GM21367 (cell line): ENCODE measurements at regions not wholly inside any gene's neighbourhood (a gene's known extent, or its start where the extent isn't known, plus 50 kb on each side); places are given as distances from the start of the nearest gene placed in this dataset.
"Not testable (repeated sequence)": the region's sequence is repeated elsewhere in the genome, so short reads cannot be mapped to it uniquely, and the experiment has no call there.

Experiments used
- ATAC-seq: cut with Tn5 transposase; IDR thresholded peaks from one replicate; pipeline ENCODE4 v1.9.1; 2021; ENCODE audit not compliant: unreplicated experiment

DNA sequence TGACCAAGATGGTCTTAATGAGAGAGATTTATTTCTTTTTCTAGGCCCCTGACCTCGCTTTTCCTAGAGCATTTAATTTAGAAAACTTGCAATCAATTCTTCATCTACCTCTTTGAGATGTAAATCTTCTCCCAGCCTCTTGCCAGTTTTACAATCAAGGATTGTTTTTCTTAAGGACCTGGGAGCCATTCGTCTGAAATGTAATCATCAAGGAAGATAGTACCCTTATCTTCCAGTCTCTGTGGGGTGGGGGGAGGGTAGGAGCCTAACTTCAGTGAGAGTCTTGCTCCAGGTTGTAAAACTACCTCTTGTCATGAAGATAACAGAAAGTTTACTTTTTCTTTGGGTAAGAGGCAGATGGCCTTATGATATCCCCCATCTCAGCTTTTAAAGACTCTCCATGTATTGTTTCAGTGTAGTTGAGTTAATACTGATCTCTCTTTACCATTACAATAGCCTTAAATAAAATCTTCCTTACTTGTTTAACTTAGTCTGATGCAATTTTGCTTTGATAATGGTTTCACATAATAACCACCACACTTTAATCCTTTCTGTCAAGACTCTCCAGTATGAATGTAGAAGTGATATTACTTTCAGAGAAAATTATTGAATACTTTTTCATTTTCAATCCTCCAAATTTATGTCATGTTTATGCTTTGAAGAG is 110.2 kb upstream of the CPHXL start:
- ATAC-seq, result no peak

DNA sequence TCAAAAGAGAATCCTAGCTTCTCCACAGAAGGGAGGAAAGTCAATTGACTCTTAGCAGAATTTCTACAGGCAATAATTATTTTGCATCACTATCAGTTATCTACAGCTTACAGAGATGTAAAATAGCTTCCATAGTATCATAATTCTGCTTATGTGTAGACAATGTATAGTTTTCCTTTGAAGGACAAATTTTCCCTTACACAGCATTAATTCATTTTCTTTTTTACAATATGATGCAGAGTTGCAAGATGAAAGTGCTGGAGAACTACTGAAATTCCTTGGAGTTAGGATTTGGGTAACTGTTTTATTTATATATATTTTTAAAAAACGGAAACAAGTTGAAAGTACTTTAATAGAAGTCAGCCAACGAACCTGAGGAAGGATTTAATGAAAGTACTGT is 111.0 kb upstream of the CPHXL start:
- ATAC-seq, result no peak

DNA sequence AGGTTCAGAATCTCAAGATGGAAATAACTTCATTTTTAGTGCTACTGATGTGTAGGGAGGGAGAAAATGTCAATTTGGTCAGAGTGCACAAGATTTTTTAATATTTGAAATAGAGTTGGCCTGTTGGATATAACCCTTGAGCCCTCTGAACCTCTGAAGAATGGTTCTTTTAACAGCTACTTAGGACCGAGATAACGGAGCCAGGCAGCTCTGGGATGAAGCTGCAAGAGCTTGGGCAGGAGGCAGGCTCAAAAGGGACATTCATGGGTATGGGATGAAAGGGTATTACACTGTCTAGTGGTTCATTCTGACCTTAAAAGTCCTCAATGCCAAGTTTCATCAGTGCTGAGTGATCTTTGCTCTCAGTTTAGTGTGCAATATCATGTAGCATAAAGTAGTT is 111.4 kb upstream of the CPHXL start:
- ATAC-seq, result no peak

DNA sequence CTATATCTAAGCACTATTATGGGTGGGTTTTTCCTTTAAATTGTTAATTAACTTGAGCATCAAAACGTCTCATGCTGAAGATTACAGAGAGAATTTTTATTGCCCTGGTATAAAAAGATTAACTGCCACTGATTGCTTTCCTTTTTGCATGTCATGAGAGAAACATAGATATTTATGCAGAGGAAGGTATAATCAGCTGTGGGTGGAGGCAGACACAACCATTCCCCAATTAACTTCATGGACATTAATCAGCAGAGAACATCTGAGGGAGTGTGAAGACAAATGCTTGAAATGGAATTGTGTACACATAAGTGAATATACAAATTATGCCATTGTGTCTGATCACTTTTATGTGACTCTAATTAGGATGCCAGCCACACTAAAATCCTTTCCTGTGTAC is 115.2 kb upstream of the CPHXL start:
- no peak for ATAC-seq

DNA sequence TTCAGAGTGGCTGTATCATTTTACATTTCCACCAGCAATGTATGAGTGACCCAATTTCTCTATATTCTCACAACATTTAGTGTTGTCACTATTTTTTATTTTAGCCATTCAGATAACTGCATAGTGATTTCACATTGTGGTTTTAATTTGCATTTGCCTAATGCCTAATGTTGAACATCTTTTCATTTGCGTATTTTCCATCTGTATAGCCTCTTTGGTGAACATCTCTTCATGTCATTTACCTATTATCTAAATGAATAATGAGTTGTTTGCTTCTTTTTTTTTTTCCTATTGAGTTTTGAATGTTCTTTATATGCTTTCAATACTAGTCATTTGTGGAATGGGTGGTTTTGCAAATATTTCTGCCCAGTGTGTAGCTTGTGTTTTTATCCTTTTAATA is 120.9 kb upstream of the CPHXL start:
- no peak for ATAC-seq

DNA sequence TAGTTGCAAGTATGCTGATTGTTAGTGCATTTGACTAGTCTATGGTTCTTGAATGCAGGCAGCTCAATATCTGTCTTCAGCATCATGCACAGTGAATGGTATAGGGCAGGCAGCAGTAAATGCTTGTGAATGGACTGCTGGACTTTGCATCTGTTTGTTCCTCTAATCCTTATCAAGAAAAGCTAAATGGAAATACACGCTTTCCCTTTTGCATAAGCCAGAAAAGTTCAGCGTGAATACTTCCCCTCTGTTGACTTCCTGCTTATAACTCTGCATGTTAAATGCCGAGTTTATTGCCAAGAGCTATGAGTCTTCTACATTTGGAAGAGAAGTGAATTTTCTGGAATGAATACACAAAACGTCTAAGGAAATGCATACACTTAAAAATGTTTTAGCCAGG is 127.9 kb upstream of the CPHXL start:
- no peak for ATAC-seq

DNA sequence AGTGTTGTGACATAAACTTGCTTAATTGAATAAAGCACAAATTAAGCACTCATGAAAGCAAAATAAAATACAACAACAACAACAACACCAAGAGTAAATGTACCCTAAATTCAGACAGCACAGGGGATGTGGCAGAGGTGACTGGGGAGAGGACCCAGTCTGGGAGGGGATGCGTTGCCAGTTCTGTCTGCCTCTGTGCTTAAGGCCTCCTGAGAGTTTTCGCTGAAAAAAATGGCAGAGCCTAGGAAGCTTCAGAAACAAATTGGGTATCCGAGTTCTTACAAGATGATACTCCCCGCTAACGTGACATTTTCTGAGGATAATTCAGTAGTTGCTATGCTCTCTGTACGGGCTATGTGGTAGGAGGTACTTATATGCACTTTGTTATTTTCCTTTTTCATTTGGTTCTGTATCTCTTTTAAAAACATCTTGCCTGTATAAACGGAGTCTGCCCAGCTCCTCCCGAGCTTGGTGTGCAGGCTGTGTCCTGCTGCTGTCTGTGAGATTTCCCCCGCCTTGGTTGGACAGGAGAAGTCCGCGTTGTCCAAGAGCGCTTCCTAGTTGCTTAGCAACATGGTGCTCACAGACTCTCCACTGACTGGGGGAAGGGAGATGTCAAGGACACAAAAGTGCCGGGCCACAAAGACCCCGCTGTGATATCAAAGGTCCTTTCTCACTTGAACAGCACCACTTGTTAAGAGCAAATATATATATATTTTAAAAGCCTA is 134.2 kb upstream of the CPHXL start:
- no peak for ATAC-seq

DNA sequence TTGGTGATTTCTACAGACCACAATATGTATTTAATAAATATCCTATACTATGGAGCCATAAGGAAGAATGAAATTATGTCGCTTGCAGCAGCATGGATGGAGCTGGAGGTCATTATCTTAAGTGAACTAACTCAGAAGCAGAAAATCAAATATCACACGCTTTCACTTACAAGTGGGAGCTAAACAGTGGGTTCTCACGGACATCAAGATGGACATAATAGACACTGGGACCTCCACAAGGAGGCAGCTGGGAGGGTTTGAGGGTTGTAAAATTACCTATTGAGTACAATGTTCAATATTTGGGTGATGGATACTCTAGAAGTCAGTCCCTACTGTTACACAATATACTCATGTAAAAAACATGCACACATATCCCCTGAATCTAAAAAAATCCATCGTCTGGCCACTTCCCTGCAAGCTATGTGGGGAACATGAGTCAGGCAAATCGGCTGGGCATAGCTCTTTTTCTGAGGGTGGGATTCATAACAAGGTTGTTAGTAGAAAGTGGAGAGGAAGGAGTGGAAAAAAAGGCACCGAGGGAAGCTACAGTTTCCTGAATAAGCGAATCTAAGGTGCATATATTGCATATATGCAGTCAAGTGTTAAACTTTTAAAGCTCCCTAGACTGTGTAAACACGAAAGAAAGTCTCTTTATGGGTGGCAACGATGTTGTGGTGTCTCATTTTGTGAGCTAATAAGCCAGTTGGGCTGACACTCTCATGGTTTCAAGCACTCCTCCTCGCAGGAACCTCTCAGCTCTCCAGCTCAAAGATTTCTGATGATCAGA is 135.2 kb upstream of the CPHXL start:
- ATAC-seq, result no peak

DNA sequence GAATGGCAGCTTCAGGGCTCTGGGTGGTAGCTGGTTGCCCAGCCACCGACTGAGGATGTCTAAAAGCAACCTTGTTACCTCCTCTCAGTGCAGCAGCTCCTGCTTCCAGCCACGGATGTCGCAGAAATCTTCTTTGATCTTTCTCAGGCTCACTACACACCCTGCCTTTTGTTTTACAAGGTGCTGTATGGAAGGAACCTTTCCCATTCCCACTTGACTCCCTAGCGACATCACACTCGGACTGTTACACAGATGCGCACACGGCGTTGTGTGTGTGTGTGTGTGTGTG is 135.8 kb upstream of the CPHXL start:
- ATAC-seq, result no peak

DNA sequence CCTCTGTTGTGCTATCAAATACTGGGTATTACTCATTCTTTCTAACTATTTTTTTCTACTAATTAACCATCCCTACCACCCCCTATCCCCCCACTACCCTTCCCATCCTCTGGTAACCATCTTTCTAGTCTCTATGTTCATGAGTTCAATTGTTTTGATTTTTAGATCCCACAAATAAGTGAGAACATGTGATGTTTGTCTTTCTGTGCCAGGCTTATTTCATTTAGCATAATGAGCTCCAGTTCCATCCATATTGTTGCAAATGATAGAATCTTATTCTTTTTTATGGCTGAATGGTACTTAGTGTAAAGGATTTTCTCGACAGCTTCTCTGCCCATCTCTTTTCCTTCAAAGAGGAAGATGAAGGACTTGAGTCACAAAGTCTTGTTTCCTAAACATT is 138.0 kb upstream of the CPHXL start:
- ATAC-seq, result no peak

DNA sequence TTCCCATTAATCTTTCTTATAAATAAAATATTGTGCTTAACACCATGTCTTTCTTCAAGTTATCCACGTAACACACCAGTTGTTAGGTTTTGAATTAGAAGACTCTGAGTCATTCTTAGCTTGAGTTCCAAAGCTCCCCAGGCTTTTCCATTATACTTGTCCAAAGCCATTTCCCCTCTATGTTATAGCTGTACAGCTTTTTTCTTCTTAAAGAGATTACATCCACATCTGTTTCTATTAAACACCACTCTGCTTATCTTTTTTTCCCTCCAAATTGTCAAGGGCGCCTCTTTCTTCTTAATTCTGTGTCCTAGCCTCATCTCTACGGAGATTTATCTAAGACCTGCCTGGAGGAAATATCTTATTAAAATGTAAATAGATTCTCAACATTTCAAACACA is 139.4 kb upstream of the CPHXL start:
- no peak for ATAC-seq

DNA sequence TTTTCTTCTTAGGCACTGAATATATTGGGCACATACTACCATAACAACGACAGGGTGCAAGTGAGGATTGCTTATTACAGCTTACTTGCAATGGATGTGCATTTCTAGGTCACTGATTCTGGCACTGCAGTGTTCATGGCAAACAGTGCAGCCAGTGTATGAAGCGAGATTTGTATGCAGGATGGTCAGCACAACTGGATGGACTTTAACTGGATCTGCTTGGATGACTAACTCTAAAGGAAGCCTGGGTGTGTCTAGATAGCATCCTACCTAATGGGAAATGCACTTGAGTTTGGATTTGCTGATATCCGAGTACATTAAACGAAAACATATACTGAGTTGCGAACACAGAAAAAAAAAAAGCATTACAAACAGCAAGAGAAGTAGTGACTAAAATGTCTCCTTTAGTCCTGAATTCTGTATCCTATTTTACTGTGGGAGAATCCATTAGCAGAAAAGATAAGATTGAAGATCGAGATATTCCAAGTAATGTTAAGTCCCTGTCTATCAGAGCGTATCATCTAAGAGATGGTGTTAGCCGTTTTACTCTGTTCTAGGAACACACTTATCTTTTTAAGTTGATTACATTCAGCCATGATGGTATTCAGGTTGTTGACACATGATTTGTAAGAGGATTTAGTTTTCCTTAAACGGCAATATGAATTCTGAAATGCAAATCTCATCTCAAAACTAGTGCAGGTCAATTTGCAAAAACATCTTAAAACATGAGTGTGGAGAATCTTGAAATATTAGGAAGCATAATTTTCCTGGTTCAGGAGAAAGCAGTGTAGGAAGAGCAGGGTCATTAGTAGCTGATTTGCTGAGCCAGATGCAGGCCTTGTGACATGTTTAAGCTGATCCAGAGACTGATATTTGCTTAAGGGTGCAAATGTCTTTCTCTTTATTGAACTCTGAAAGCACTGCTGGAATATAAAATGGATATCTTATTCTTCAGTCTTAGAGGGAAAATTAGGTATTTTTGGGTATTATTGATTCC is 142.6 kb upstream of the CPHXL start:
- no peak for ATAC-seq

DNA sequence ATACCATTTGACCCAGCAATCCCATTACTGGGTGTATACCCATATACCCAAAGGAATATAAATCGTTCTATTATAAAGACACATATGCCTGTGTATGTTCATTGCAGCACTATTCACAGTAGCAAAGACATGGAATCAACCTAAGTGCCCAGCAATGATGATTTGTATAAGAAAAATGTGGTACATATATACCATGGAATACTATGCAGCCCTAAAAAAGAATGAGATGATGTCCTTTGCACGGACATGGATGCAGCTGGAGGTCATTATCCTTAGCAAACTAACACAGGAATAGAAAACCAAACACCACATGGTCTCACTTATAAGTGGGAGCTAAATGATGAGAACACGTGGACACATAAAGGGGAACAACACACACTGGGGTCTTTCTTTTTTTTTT is 155.0 kb upstream of the CPHXL start:
- ATAC-seq, result not testable (repeated sequence)

DNA sequence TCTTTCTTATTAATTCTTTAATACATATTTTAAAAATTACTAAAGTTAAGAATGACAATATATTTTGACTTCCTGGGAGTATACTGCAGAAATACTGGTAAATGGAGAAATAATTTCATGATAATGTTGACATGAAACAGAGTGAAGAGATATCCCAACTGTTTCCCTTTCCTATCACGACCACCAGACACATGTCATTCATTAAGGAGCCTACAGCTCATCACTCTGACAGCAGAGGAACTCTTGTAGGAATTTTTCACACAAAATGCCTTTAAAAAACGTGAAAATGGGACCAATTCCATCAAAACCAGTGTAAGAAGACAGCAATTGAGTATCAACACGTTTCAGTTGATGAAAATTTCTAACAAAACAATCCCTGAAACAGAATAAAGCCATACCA is 172.9 kb upstream of the CPHXL start:
- ATAC-seq, result no peak

DNA sequence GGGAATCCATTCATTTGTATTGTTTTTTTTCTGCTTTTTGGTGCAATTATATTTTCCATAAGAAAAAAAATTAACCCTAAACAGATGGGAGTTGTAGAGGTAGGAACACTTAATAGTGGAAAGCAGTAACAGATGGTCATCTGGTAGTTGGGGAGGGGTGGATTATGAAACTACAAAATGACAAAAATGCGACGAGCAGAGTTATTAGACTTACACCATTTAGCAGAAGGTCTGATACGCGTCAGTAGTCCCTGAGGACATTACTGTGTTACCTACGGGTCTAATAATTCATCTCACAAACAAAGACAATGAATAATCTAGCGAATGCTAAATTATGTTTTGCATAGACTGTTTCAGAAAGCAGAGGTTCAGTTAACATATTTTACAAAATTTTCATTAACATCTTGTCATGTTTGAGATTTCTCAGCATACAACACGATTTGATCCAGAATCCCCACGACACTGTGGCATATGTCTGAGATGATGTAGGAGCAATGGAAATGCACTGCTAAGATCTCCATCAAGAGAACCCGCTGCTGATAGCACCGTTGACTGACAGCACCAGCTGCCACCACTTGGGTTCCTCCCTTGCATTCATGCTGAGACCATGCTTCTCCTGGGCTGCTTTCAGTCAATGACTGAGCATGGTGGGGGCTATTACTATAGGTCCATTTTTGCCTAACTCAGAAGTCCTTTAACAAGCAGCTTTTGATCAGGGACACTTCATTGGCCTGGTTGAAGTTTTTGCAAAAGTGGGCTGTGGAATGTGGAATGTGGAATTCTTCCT is 182.2 kb upstream of the CPHXL start:
- no peak for ATAC-seq

DNA sequence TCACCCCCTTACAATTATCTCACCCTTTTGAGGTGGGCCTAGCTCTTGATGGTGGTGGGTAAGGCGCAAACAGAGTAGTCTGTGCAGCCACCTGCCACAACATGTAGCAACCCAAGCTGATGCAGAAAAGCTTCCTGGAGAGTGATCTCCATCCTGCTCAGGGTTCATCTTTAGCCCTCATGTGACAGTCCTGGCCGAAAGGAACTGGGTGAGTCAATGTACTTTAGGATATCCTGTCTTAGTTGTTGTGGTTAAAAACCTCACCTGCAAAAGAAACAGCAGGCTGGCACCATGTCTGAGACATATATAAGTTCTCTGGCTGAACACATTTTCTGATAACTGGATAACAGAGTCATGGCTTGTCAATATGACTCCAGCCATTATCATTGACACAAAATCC is 183.5 kb upstream of the CPHXL start:
- ATAC-seq, result no peak

DNA sequence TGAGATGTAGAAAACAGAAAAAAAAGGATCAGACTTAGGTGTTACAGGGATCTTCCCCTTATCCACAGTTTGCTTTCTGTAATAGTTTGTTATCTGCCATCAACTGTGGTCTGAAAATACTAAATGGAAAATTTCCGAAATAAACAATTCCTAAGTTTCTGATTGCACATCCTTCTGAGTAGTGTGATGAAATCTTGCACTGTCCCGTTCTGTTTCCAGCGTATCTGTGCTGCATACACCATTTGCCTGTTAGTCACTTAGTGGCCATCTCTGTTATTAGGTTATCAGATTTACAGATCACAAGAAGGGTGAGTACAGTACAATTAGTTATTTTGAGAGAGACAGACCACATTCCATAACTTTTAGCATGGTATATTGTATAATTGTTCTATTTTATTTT is 185.6 kb upstream of the CPHXL start:
- ATAC-seq, result no peak

DNA sequence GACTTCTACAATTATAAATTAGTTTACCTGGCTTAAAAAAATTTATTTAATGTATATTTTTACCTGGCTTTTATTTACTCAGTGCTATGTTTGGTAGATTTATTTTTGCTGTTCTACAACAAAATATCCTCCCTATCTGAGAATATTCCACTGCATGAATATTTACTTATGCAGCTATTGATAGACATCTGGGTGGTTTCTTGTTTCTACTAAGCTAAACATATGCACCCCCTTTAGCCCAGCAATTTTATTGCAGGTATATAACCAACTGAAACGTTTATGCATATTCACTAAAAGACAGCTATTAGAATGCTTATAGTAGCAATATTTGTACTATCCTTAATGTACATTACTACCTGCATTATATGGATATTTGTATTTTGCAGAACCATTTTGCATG is 187.7 kb upstream of the CPHXL start:
- ATAC-seq, result no peak

DNA sequence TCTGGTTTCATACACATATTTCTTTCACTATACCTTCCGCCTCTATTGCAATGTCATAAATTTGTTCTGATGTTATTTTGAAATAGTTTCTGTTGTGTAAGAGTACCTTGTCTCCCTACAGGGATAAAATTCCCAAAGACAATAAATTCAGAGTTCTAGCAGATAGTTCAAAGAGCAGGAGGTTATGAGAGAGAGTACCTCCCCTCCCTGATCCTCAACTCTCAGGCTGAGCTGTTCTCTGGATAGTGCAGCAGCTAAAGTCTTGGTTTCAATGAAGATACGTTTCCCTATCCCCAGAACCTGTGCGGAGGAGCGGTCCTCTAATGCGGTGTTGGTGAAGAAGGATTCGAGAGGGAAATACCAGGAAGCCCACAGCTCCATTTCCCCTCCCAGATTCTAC is 190.2 kb upstream of the CPHXL start:
- ATAC-seq, result no peak

DNA sequence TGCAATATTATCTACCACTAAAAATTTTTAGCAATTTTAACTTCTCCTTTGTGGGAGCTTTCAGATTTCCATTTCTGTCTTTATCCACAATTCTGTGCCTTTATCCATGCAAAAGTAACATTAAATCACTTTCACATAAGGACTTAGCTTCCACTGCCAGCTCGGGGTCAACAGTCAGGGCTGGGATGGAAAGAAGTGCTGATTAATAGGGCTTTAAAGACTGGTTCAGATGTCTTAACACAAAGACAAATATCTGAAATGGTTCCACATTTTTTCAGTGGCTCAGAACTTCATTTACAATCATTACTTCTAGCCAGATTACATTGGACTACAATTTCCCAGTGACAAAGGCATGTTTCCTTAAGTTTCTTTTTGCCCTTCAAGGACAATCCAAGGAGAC is 191.8 kb upstream of the CPHXL start:
- no peak for ATAC-seq
